H54 (cell line): ENCODE measurements at regions not wholly inside any gene's neighbourhood (a gene's known extent, or its start where the extent isn't known, plus 50 kb on each side); places are given as distances from the start of the nearest gene placed in this dataset.

Source experiments
- DNase-seq: peaks from one replicate; pipeline ENCODE4 v3.0.0; 2011; ENCODE audit warnings: low spot score, mixed read lengths; ENCODE audit not compliant: insufficient read length
- FAIRE-seq: peaks from 3 replicates; lab custom pipeline; 2011; peaks lifted over from hg19 to GRCh38; lab: Jason Lieb, UNC
- POLR2A ChIP-seq: IDR thresholded peaks from 2 replicates; pipeline ENCODE4 v1.6.1; 2011; ENCODE audit warnings: low read depth, mild to moderate bottlenecking, low read length

- no peak for TF ChIP-seq POLR2A
- FAIRE-seq (no peak), DNase-seq (no peak)
These were observed 50.7 kb upstream of the KLF7 start for GRCh38 chr2:207216457-207216856.

- DNase-seq, result no peak
- TF ChIP-seq POLR2A, result no peak
- no peak for FAIRE-seq
These were observed 51.7 kb upstream of the KLF7 start for GRCh38 chr2:207217442-207217841.

GRCh38 chr2:207219081-207219630 lies 53.4 kb upstream of the KLF7 start:
- no peak for TF ChIP-seq POLR2A
- FAIRE-seq, result no peak

GRCh38 chr2:207219676-207220501 lies 54.1 kb upstream of the KLF7 start:
- FAIRE-seq, result peak; percentile 85
- peak; percentile 51 for DNase-seq
- TF ChIP-seq POLR2A, result no peak

More at GRCh38 chr2:207219081-207219630, 53.4 kb upstream of the KLF7 start:
- DNase-seq, result no peak

GRCh38 chr2:207221731-207222130 lies 56.0 kb upstream of the KLF7 start:
- no peak for FAIRE-seq
- no peak for TF ChIP-seq POLR2A

GRCh38 chr2:207223051-207223450 lies 57.3 kb upstream of the KLF7 start:
- no peak for TF ChIP-seq POLR2A
- DNase-seq (no peak), FAIRE-seq (peak; percentile 91)

More at GRCh38 chr2:207221731-207222130, 56.0 kb upstream of the KLF7 start:
- no peak for DNase-seq

GRCh38 chr2:207224381-207224780 lies 58.6 kb upstream of the KLF7 start:
- DNase-seq (no peak), FAIRE-seq (no peak)
- TF ChIP-seq POLR2A, result no peak

- DNase-seq (no peak), FAIRE-seq (no peak)
- no peak for TF ChIP-seq POLR2A
These were observed 59.2 kb upstream of the KLF7 start for GRCh38 chr2:207224791-207225482.

- no peak for DNase-seq
- FAIRE-seq, result no peak
- TF ChIP-seq POLR2A, result no peak
These were observed 60.0 kb upstream of the KLF7 start for GRCh38 chr2:207225773-207226172.

GRCh38 chr2:207226243-207226642 lies 60.5 kb upstream of the KLF7 start:
- DNase-seq, result no peak
- no peak for TF ChIP-seq POLR2A
- no peak for FAIRE-seq

- TF ChIP-seq POLR2A, result no peak
- no peak for FAIRE-seq
- DNase-seq, result no peak
These were observed 60.9 kb upstream of the KLF7 start for GRCh38 chr2:207226671-207227061.

- TF ChIP-seq POLR2A, result no peak
- no peak for DNase-seq
- FAIRE-seq, result no peak
These were observed 61.5 kb upstream of the KLF7 start for GRCh38 chr2:207227062-207227748.

GRCh38 chr2:207227749-207228145 lies 62.0 kb upstream of the KLF7 start:
- no peak for TF ChIP-seq POLR2A
- no peak for DNase-seq
- FAIRE-seq, result no peak

- no peak for FAIRE-seq
- TF ChIP-seq POLR2A, result no peak
- no peak for DNase-seq
These were observed 62.7 kb upstream of the KLF7 start for GRCh38 chr2:207228402-207228801.
